ENCODE measurements at regions not wholly inside any gene's neighbourhood (a gene's known extent, or its start where the extent isn't known, plus 50 kb on each side); places are given as distances from the start of the nearest gene placed in this dataset.
"Not testable (repeated sequence)": the region's sequence is repeated elsewhere in the genome, so short reads cannot be mapped to it uniquely, and the experiment has no call there.

- Mint-ChIP-seq H3K9me3 (ENCODE audit: unreplicated experiment) (no peaks in the 10 kb centered on the region), H3K4me3 (ENCODE audit: unreplicated experiment) (no peak overlapping the region), H3K27me3 (ENCODE audit: insufficient read depth, unreplicated experiment) (no peaks in the 10 kb centered on the region), H3K36me3 (ENCODE audit: insufficient read depth, unreplicated experiment) (peaks cover 6% of the 10 kb centered on the region), H3K4me1 (ENCODE audit: insufficient read depth, unreplicated experiment) (peaks cover 6% of the 10 kb centered on the region), H3K27ac (ENCODE audit: low read depth, unreplicated experiment) (no peak overlapping the region)
- BruUV-seq (replicated peaks) = no TSS peak
- CTCF ChIA-PET = no interaction called here
- POLR2A ChIA-PET = interaction anchor here (0.6 to 0.7 kb wide), 2 partner anchors 197 to 557 kb away, joined by 3 read pairs; no protein-coding TSS in a partner anchor
- DNase-seq (ENCODE audit: unreplicated experiment) = no peak
- TF ChIP-seq CTCF (IDR thresholded peaks at IDR 0.05; ENCODE audit: unreplicated experiment) = no peak
- intact Hi-C loops (cut with micrococcal nuclease) = no loop called here
These were observed 203.5 kb upstream of the UBE2E3 start for GRCh38 chr2:180776921-180777320.

GRCh38 chr2:180775711-180776110, 204.7 kb upstream of the UBE2E3 start:
- CTCF ChIA-PET = no interaction called here
- peaks cover 6% of the 10 kb centered on the region for H3K4me1 Mint-ChIP-seq (ENCODE audit: insufficient read depth, unreplicated experiment)
- DNase-seq (ENCODE audit: unreplicated experiment) = no peak
- POLR2A ChIA-PET = no interaction called here
- intact Hi-C loops (cut with micrococcal nuclease) = no loop called here
- no peaks in the 10 kb centered on the region for H3K27me3 Mint-ChIP-seq (ENCODE audit: insufficient read depth, unreplicated experiment)
- H3K4me3 Mint-ChIP-seq (ENCODE audit: unreplicated experiment) = no peak overlapping the region
- H3K9me3 Mint-ChIP-seq (ENCODE audit: unreplicated experiment) = no peaks in the 10 kb centered on the region
- H3K27ac Mint-ChIP-seq (ENCODE audit: low read depth, unreplicated experiment) = no peak overlapping the region
- TF ChIP-seq CTCF (IDR thresholded peaks at IDR 0.05; ENCODE audit: unreplicated experiment) = no peak
- BruUV-seq (replicated peaks) = no TSS peak
- peaks cover 6% of the 10 kb centered on the region for H3K36me3 Mint-ChIP-seq (ENCODE audit: insufficient read depth, unreplicated experiment)

- H3K27me3 Mint-ChIP-seq (ENCODE audit: insufficient read depth, unreplicated experiment); H3K4me1 Mint-ChIP-seq (ENCODE audit: insufficient read depth, unreplicated experiment); H3K36me3 Mint-ChIP-seq (ENCODE audit: insufficient read depth, unreplicated experiment); POLR2A ChIA-PET; BruUV-seq (replicated peaks); H3K27ac Mint-ChIP-seq (ENCODE audit: low read depth, unreplicated experiment); DNase-seq (ENCODE audit: unreplicated experiment); intact Hi-C loops (cut with micrococcal nuclease); H3K4me3 Mint-ChIP-seq (ENCODE audit: unreplicated experiment); H3K9me3 Mint-ChIP-seq (ENCODE audit: unreplicated experiment): not testable (repeated sequence)
- CTCF ChIA-PET = interaction anchor here (0.7 kb wide), 1 partner anchor 626 kb away, joined by 3 read pairs; no protein-coding TSS in a partner anchor
These were observed 215.1 kb upstream of the UBE2E3 start for GRCh38 chr2:180765316-180765715.

GRCh38 chr2:180763263-180763989, 217.0 kb upstream of the UBE2E3 start:
- H3K4me1 Mint-ChIP-seq (ENCODE audit: insufficient read depth, unreplicated experiment) = peaks cover 8% of the 10 kb centered on the region
- DNase-seq (ENCODE audit: unreplicated experiment) = no peak
- no peak overlapping the region for H3K27ac Mint-ChIP-seq (ENCODE audit: low read depth, unreplicated experiment)
- ChIA-PET POLR2A (no interaction called here), CTCF (interaction anchor here (0.6 to 1.1 kb wide), 3 partner anchors 85 to 284 kb away, joined by 3 to 6 read pairs (median 3); no protein-coding TSS in a partner anchor)
- no peaks in the 10 kb centered on the region for H3K27me3 Mint-ChIP-seq (ENCODE audit: insufficient read depth, unreplicated experiment)
- no peaks in the 10 kb centered on the region for H3K36me3 Mint-ChIP-seq (ENCODE audit: insufficient read depth, unreplicated experiment)
- intact Hi-C loops (cut with micrococcal nuclease) = no loop called here
- peaks cover 6% of the 10 kb centered on the region for H3K9me3 Mint-ChIP-seq (ENCODE audit: unreplicated experiment)
- no peak overlapping the region for H3K4me3 Mint-ChIP-seq (ENCODE audit: unreplicated experiment)
- BruUV-seq (replicated peaks) = no TSS peak
- TF ChIP-seq CTCF (IDR thresholded peaks at IDR 0.05; ENCODE audit: unreplicated experiment) = no peak
